Lung (tissue), 11 donors: ENCODE measurements at regions not wholly inside any gene's neighbourhood (a gene's known extent, or its start where the extent isn't known, plus 50 kb on each side); places are given as distances from the start of the nearest gene placed in this dataset.
"Not testable (repeated sequence)": the region's sequence is repeated elsewhere in the genome, so short reads cannot be mapped to it uniquely, and the experiment has no call there.

Experiments
- ATAC-seq: fragments of 200-7000 bp; cut with Tn5 transposase; one replicate; pipeline ENCODE4 v1.9.1; 2020; ENCODE audit warnings: moderate number of reproducible peaks; ENCODE audit not compliant: insufficient read depth, low FRiP score
- DNase-seq, 3 donors: peaks; one replicate each; pipeline ENCODE4 v3.0.0-alpha.2; 2013 to 2017
- H3K27ac ChIP-seq, 2 donors: one replicate each; pipeline ENCODE4 v1.5.1; 2013; ENCODE audit warnings: mild to moderate bottlenecking in 2 of 2, moderate library complexity in 2 of 2, control low read depth in 1 of 2, inconsistent platforms in 1 of 2, low read depth in 1 of 2, low read length in 1 of 2
- H3K27me3 ChIP-seq, 3 donors: one replicate each; pipeline ENCODE4 v1.5.1; 2013; ENCODE audit warnings: low read length in 2 of 3; ENCODE audit not compliant: control insufficient read depth in 3 of 3, insufficient read depth in 3 of 3
- H3K36me3 ChIP-seq, 4 donors: one replicate each; pipeline ENCODE4 v1.5.1; 2013; ENCODE audit warnings: low read length in 4 of 4, mild to moderate bottlenecking in 1 of 4, moderate library complexity in 1 of 4; ENCODE audit not compliant: control insufficient read depth in 4 of 4, insufficient read depth in 4 of 4
- H3K4me1 ChIP-seq, 5 donors: one replicate each; pipeline ENCODE4 v1.5.1; 2013; ENCODE audit warnings: low read length in 5 of 5, mild to moderate bottlenecking in 2 of 5, moderate library complexity in 1 of 5; ENCODE audit not compliant: control insufficient read depth in 5 of 5, insufficient read depth in 5 of 5
- H3K4me3 ChIP-seq: one replicate; pipeline ENCODE4 v1.5.1; 2013; ENCODE audit warnings: mild to moderate bottlenecking, control low read depth, moderate library complexity
- H3K9ac ChIP-seq, 2 donors: one replicate each; pipeline ENCODE4 v1.5.1; 2013; ENCODE audit warnings: low read length in 2 of 2, control low read depth in 1 of 2; ENCODE audit not compliant: insufficient read depth in 1 of 2
- H3K9me3 ChIP-seq, 4 donors: one replicate each; pipeline ENCODE4 v1.5.1; 2013; ENCODE audit warnings: low read length in 3 of 4, mild to moderate bottlenecking in 1 of 4, moderate library complexity in 1 of 4; ENCODE audit not compliant: control insufficient read depth in 4 of 4, insufficient read depth in 3 of 4
- CTCF ChIP-seq: IDR thresholded peaks from 2 replicates; pipeline ENCODE4 v1.5.1; 2012; ENCODE audit warnings: mild to moderate bottlenecking; ENCODE audit errors: control extremely low read depth, extremely low read depth
- WGBS, 2 donors: extraction: QIAGEN DNeasy Blood & Tissue Kit; methylation state at CpG; one replicate each; pipeline ENCODE4 v1.1.7; 2013; 5-methylcytosine and 5-hydroxymethylcytosine counted together
- donor health status: control.
- donor health status: control.
- donor health status: Bipolar disorder and iron deficiency.
- donor health status: healthy.
- donor health status: DM: yes; HTN: yes; CAD: no.

GRCh38 chr14:61609884-61610283, 85.4 kb upstream of the HIF1A start:
- ATAC-seq (no peak), DNase-seq (peak; percentile 63 to 89 (median 88))
- TF ChIP-seq CTCF = no peak
- no peak overlapping the region for H3K9ac ChIP-seq
- H3K27me3 ChIP-seq = no peaks in the 10 kb centered on the region
- no peaks in the 10 kb centered on the region for H3K36me3 ChIP-seq
- H3K4me3 ChIP-seq = no peak overlapping the region
- H3K9me3 ChIP-seq = no peaks in the 10 kb centered on the region
- no peak overlapping the region for H3K27ac ChIP-seq
- 73 to 75% methylated on average over 5 of the region's 5 CpGs for WGBS, 2 donors
- peaks cover 0 to 31% (median 22%) of the 10 kb centered on the region in 5 donors for H3K4me1 ChIP-seq

- ATAC-seq (no peak), DNase-seq (no peak)
- H3K4me1 ChIP-seq = peaks cover 1 to 34% (median 22%) of the 10 kb centered on the region in 5 donors
- H3K4me3 ChIP-seq = no peak overlapping the region
- H3K36me3 ChIP-seq = no peaks in the 10 kb centered on the region
- H3K27ac ChIP-seq = no peak overlapping the region
- H3K9ac ChIP-seq = peak overlapping the region in 1 of 2 donors; percentile 16
- TF ChIP-seq CTCF = no peak
- no peaks in the 10 kb centered on the region for H3K27me3 ChIP-seq
- 98 to 100% methylated on average over 2 of the region's 2 CpGs for WGBS, 2 donors
- peaks cover 0 to 2% (median 0%) of the 10 kb centered on the region in 4 donors for H3K9me3 ChIP-seq
Measured at GRCh38 chr14:61610900-61611299, 84.4 kb upstream of the HIF1A start.

- DNase-seq = no peak
- Histone ChIP-seq H3K4me1 (peaks cover 3 to 39% (median 22%) of the 10 kb centered on the region in 5 donors), H3K27me3 (no peaks in the 10 kb centered on the region), H3K9ac (no peak overlapping the region), H3K36me3 (no peaks in the 10 kb centered on the region), H3K4me3 (no peak overlapping the region), H3K9me3 (peaks cover 0 to 2% (median 0%) of the 10 kb centered on the region in 4 donors), H3K27ac (no peak overlapping the region)
- TF ChIP-seq CTCF = no peak
- no peak for ATAC-seq
- 85 to 86% methylated on average over 2 of the region's 2 CpGs for WGBS, 2 donors
Measured at GRCh38 chr14:61611880-61612630, 83.3 kb upstream of the HIF1A start.

- not testable (repeated sequence) for DNase-seq
- 93 to 100% methylated on average over 4 of the region's 4 CpGs for WGBS, 2 donors
- H3K4me1 ChIP-seq = peaks cover 2 to 34% (median 20%) of the 10 kb centered on the region in 5 donors
Measured at GRCh38 chr14:61613006-61613405, 82.3 kb upstream of the HIF1A start.

More at GRCh38 chr14:61613006-61613405, 82.3 kb upstream of the HIF1A start:
- not testable (repeated sequence) for H3K27ac ChIP-seq, ATAC-seq, H3K27me3 ChIP-seq, H3K9me3 ChIP-seq, H3K4me3 ChIP-seq, H3K36me3 ChIP-seq, H3K9ac ChIP-seq
